Right lobe of liver (tissue), 4 donors: ENCODE measurements at regions not wholly inside any gene's neighbourhood (a gene's known extent, or its start where the extent isn't known, plus 50 kb on each side); places are given as distances from the start of the nearest gene placed in this dataset.

Experiments
- POLR2A ChIP-seq: fragments of 450-650 bp; IDR thresholded peaks from one replicate; pipeline ENCODE4 v1.6.1; 2017; ENCODE audit warnings: antibody characterized with exemption, mild to moderate bottlenecking
- TF ChIP-seq, protein P1 (sequence below), 4 donors: fragments of 200-600 bp in 3 of 4; fragments of 450-650 bp in 1 of 4; IDR thresholded peaks; one replicate each; pipeline versions ENCODE4 v1.5.1 to v1.8.0; 2016 to 2022; ENCODE audit warnings: antibody characterized with exemption in 4 of 4, mild to moderate bottlenecking in 2 of 4
- donor health status: DM: no; HTN: no; CAD: no.
- donor health status: DM: no; HTN: no; CAD: no.
- donor health status: DM: no; HTN: yes; CAD: no.

DNA sequence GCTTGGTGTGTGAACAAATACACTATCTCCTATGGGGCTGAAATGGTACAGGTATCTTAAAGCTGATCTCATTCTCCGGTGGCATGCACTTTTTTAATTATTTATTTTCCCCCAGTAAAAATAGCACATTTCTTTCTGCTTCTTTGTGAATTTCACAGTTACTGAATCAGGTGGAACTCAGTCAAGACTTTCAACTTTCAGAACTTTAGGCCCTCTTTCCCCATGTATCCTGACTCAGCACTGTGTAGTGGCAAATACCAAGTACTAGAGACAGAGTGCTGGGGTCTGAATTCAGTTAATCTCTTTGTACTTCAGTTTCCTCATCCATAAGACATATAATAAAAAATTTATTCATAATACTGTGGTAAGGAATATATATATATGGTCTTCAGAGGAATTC lies 223.9 kb downstream of the CSNK2A3 start:
- TF ChIP-seq, protein P1, sequence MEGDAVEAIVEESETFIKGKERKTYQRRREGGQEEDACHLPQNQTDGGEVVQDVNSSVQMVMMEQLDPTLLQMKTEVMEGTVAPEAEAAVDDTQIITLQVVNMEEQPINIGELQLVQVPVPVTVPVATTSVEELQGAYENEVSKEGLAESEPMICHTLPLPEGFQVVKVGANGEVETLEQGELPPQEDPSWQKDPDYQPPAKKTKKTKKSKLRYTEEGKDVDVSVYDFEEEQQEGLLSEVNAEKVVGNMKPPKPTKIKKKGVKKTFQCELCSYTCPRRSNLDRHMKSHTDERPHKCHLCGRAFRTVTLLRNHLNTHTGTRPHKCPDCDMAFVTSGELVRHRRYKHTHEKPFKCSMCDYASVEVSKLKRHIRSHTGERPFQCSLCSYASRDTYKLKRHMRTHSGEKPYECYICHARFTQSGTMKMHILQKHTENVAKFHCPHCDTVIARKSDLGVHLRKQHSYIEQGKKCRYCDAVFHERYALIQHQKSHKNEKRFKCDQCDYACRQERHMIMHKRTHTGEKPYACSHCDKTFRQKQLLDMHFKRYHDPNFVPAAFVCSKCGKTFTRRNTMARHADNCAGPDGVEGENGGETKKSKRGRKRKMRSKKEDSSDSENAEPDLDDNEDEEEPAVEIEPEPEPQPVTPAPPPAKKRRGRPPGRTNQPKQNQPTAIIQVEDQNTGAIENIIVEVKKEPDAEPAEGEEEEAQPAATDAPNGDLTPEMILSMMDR (IDR thresholded peaks at IDR 0.05) = no peak
- no peak for TF ChIP-seq POLR2A
